ENCODE measurements at regions not wholly inside any gene's neighbourhood (a gene's known extent, or its start where the extent isn't known, plus 50 kb on each side); places are given as distances from the start of the nearest gene placed in this dataset.

DNA sequence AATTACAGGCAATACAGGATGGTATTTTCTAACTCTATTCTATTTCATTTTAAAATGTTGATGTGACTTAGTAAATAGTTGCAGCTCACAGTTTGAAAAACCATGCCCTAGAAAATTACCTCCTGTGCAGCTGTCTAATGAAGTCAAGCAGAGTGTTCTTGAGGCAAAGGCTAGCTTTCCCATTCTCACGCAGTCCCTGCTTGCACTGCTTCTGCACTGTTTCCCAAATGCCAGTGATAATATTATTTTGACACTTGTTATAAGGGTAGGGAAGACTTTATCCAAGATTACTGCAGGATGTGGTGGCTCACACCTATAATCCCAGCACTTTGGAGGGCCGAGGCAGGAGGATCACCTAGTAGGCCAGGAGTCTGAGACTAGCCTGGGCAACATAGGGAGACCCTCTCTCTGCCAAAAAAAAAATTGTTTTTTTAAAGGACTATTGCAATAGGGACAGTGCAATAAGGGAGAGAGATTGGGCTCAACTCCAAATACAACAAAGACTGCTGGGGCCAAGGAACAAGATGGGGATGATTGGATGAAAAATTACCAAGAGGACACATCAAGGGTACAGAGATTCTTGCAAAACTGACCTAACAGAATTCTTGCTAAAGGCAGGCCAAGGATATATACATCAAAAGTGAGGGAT lies 196.1 kb downstream of the LY86 start:
- DNase-seq: no peak

DNA sequence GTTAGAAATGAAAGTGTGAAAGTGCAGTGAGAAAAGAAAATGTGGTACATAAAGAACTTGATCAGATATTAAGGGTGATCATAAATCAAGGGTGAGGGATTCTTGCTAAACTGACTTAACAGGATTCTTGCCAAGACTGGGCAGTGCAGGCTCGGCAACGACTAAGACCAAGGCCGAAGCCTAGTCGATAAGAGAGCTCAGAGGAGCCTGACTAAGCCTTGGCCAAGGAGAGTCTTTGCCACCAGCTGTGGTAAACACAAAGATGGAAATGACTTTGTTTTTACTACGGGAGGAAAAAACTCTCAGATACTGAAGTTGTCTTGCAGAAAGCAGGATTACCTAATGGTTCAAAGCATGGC lies 196.6 kb downstream of the LY86 start:
- DNase-seq: no peak

DNA sequence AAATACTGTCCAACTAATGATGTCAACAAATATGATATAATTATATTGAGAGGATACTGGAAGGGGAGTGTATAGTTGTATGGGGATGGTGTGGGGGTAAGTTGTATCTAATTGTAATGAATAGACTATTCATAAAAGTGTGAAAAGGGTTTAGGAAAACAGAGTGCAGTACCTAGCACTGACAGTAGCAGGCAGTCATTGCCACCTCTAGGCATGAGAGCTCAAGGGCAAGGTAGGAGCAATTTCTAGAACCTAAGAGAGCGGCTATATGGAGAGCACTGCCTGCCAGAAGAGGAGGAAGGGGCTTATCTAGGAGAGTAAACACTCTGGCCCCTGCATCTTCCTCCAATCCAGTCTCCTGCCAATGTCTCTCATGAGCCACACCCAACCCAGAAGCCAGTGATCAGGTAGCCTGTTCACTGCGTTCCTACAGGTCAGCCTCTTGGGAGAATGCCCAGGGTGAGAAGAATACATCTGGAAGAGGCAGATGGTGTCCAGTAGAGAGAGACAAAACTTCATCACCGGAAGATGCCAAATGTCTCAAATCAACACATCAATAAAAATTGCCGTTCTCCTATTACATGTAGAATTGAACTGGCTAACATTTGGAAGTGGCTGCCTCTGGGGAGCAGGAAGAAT lies 200.0 kb downstream of the LY86 start:
- DNase-seq: peak; percentile 45

DNA sequence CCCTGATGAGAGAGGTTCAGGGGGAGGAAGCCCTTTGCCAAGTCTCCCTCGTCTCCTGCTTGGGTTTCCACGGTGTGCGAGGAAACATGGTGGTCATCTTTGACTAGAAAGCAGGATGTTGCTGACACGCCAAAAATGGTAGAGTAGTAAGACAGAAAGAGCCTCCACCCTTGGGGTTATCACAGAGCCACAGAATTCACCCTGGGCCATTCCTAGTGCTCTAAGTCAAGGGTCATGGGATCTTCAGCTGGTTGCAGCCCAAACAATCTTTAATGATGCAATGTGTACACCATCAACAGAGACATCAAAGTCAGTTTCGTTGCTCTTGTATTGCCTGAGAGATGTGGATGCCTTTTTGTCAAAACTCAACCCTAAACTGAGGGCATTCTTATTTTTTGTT lies 201.9 kb downstream of the LY86 start:
- DNase-seq: no peak

DNA sequence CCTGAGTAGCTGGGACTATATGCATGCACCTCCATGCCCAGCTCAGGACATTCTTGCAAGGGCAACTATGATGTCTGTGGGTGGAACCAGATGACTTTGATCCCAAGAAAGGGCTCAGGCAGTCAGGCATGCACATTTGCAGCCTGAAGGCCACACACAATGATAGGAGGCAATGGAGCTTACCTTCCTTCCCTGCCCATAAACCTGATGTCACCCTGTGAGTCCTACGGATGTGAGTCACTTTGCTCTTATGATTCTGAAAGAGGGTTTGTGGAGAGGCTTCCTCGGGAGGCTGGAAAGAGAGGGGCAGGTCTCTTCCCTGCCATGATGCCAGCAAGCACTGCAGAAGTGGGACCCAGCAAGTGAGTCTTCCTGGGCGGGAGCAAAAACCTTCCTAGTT lies 202.4 kb downstream of the LY86 start:
- DNase-seq: no peak

DNA sequence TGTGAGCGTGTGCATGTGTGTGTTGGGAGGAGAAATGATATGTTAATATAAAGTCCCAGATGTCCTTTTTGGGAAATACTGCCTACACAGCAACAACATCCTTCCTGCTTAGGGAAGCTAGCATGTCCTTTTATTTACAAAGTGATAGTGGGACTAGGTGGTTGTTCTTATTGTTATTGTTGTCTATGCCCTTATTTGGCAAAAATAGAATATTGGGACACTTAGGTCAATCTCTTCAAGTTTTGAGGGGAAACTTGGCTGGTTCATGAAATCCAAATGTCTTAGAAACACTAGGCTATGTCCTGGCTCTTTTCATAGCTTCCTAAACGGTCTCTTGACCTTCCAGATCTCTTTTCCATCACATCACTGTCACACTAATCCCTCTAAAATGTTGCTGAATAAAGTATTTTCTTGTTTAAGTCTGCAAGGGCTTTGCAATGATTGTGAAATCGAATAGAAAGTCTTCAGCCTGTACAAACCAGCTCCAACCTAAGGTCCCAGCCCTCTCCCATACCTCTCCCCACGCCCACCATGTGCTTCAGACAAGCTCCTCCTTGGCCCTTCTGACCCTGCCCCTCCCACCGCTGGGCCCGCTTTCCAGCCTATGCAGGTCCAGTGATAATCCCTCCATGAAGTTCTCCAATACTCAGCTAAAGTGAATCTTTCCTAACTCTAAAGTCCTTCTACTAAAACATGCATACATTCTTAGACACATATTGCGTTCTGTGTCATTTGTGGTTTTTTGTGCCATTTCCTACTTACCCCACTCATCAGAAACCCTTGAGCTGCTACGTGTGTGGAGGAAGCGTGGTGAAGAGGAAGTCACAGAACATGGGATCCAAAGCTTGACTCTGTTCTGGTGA lies 205.1 kb downstream of the LY86 start:
- no peak for DNase-seq

DNA sequence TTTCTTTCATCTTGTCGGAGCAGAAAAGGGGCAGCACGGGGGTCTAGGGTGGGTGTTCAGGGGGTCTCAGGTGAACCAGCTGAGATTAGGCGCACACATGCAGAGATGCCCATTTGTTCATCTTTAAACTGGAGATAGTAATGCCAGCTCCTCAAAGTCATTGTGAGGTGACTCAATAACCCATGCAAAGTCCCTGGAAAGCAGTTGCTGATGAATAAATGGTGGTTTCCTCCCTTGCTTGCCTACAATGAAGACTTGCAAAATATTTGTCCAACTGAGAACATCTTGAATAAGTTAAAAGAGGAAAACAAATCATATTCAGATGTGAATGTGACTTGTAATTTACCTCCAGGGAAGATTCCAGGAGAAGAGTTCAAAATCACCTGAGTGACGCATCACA lies 206.9 kb downstream of the LY86 start:
- no peak for DNase-seq

DNA sequence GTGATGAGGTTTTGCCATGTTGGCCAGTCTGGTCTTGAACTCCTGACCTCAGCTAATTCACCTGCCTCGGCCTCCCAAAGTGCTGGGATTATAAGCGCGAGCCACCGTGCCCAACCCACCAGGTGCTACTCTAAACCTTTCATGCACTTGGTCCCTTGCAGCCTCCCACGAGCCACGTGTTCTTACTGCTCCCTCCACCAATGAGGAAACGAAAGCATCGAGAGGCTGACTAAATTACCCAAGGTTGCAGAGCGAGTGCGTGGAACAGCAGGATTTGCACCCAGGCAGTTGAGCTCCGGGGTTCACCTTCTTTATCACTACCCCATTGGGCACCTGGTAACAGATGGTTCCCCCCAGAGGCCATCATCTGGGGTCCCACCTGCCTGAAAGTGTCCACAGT lies 208.3 kb downstream of the LY86 start:
- DNase-seq: no peak

DNA sequence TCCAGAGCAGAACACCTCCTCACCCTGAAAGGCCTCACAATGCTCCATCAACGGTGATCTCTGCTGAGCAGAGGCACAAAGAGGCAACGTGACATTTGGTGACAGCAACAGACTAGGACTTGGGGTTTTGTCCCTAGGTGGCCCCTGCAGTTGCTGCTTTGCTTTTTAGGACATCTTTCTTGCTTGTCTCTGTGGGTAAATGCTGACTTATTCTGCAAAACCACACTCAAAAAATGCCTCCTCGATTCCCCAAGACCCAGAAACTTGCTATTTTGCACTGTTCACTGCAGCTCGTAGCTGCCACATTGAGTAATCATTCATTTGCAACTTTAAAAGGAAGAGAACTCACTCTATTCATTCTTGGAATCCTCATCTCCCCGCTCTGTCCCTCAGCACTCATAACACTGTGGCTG lies 209.9 kb downstream of the LY86 start:
- no peak for DNase-seq

DNA sequence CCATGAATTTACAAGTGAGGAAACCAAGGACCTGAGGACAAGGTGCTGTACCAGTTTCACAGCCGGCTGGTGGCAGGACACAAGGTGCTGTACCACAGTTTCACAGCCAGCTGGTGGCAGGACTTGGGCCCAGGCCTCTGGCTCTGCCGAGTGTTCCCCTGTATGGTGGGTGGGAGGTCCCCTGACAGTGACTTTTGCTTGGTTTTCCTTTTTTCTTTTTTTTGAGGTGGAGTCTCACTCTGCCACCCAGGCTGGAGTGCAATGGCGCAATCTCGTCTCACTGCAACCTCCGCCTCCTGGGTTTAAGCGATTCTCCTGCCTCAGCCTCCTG lies 212.4 kb downstream of the LY86 start:
- DNase-seq: no peak

DNA sequence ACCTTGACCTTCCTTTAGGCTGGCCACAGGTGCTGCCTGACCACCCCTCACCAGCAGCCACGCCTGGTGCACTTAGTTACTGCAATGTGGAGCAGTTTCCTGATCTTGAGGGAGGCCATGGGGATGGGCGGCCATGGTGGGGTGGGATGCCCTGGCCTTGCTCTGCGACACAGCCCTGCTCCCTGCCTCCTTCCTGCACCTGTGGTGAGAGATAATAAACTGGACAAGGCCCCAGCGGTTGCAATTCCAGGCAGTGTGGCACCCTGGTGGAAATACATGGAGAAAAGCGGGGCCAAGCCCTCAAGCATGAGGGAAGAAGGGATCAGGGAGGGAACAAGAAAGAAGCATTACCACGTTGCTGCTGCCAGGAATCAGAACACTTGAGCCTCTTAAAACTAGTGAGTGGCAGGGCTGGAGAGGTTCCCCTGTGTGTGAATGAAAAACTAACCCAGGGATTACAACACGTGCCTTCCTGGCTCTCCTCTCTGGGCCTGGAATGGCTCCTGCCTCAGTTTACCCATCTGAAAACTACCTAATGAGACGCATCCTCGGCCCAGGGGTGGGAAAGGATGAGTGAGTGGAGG lies 213.2 kb downstream of the LY86 start:
- no peak for DNase-seq

DNA sequence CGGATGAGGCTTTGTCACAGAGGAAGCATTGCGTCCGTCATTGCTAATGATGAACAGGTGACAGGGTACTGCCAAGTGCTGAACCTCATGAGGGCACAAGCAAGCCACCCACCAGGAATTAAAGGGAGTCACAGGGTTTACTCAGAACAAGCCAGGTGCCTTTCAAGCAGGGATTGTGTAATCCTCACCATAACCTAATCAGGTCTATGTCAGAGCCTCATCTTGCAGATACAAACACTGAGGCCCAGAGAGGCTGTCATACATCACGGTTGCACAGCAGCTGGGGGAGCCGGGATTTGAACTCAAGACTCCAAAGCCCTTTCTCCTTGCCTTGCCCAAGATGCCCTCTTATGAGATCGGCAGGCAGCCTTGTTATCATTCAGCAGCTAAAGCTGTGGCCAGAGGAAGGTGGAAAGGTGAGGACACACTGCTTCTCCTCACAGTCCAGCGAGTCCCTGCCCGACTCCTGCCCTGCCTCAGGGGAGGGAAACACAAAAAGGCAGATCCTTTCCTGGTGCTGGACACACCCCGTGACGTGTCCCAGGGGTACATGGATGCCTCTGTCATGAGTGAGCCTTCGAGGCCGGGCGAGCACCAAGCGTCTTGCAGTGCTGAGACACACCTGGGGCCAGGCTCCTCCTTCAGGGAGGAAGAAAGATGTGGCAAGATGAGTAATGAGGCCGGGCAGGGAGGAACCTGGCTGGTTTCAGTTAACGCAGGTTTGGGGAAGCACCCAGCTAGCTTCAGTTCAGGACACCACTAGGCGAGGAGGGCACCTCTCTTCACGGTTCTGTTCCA lies 214.9 kb downstream of the LY86 start:
- DNase-seq: no peak

DNA sequence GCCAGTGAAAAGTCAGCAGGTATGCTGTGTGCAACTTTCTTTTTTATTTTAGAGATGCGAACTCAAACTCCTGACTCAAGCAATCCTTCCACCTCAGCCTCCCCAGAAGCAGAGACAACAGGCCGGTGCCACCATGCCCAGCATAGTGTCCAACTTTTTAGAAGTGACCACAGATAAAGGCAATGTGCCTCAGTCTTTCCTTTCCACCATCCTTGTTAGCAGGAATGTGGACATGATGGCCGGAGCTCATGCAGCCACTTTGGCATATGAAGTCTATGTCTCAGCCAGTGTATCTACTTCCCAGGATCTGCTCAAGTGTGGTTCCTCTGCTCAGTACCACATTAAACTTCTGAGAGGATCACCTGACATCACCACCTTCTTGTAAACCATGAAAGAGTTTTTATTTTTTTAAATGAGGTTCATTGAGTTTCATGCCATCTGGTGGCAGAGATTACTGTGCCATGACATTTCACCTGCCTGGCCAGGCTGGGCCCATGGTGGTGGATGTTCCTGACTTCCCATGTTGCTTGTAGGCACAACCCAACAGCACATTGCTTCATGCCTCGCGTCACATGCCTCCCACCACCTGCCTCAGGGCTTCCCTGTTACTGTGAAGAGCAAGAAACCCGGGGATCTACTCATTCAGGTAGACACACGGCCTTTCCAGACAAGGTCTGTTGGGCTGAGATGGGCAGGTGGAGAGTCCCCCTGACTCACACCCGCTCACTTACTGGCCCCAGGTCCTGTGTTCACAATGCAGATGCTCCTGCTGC lies 216.5 kb downstream of the LY86 start:
- no peak for DNase-seq

DNA sequence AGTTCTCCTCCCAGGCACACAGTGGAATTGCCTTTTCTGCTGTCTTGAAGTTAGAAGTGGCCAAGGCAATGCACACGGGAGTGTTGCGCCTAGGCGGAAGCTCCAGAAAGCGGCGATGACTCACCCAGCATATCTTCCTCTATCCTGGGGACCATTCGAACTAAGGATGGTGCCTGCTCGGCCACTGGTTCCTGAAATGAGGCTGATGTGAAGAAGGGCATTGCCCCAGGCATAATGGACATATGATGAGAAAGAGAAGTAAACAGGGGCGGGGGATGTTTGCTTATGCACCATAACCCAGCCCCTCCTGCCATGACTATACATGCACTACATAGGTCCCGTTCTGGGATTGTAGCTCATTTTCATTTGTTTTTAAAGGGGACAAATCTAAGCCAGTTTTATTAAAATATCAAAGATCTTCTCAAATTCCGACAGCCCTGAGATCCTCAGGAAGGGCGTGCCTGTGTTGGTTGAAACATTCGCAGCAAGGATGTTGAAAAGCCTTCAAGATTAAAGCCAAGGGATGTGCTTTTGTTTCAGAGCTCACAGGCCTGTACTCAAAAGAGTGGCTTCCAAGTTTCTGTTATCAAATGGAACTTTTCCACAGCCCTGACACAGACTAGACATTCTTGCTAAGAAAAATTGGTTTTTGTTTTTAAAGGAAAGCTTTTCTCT lies 218.5 kb downstream of the LY86 start:
- peak; percentile 10 for DNase-seq

DNA sequence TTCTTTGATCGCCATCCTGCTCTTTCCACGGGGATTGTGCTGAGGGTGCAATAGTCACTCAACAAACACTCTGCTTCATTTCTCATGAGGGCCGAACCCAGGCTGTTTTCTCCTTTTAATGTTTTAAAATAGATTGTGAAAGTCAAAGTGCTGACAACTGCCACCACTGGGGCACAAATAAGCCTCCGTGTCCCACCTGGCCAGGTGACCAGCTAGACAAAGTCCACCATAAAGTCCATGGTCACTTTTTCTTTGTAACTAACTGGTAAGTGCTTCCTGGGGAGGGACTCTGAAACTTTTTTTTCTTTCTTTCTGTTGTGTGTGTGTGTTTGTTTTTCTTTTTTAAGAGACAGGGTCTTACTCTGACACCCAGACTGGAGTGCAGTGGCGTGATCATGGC lies 219.8 kb downstream of the LY86 start:
- DNase-seq: no peak

DNA sequence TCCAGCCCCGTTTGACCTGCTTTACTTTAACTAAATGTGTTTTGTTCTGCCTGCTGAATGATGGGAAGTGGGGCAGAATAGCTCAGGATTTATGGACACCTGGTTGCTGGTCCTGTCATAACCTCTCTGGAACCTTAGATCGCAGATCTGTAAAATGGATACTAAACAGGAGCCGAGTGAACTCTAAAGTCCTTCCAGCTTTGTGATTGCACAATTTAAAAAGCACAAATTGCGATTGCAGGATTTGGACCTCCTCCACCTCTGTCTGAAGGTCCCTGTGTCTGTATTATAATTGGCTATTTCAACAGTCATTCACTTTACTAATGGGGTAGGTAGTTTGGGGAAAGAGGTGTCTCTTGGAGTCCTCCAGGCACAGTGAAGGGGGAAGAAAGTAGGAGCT lies 220.4 kb downstream of the LY86 start:
- DNase-seq: no peak

DNA sequence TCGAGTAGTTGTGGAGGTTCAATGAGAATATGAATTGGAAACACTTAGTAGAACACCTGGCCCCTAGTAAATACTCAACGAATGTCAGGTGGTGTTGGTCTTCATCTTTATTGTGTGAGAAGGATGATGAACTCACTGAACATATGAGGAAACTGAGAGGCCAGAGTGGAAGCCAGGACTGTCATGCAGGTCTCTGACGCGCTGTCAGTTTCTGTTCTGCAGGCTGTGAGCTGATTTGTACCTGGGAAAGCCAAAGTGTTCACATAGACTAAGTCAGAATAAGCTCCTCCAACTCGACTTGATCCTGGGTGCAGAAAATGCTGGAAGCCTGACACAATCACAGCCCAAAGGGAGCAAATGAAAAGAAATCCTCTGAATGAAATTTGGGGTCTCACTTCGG lies 222.2 kb downstream of the LY86 start:
- DNase-seq: no peak

DNA sequence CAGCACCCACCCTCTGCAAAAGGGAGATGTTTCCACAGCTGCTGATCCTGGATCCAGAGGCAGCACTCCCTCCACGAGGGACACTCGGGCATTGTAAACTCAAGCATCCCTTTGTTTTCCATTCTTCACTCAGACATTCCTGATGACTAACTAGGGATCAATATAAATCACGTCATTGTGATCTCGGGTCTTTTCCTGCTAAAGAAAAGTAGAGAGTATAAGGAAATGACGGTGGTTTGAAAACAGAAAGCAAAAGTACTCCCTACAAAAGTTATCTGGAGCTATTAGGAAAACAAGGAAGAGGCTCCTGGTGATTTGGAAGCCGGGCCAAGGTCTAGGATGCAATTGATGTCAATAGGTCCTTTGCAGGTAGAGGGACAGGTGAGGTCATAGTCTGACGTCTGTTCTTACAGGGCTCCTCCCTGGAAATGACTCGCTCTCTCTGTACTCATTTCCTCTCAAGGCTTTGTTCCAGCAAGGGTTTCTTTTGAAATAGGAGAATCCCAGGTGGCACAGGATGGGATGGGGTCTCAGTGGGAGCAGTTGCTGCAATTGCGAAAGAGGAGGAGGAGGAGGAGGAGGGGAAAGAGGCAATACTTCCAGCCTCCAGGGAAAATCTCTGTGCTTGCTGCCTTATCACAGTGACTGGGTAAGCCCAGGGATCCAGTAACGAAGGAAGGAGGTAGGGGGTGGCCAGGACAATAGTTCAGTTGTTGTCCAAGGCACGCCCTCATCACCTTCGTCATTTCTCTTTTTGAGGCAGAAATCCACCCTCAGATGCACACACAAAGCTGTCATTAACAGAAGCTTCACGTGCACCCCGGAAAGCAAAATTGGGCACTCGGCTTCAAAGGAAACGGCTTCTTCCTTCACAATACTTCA lies 222.8 kb downstream of the LY86 start:
- DNase-seq: peak; percentile 97

DNA sequence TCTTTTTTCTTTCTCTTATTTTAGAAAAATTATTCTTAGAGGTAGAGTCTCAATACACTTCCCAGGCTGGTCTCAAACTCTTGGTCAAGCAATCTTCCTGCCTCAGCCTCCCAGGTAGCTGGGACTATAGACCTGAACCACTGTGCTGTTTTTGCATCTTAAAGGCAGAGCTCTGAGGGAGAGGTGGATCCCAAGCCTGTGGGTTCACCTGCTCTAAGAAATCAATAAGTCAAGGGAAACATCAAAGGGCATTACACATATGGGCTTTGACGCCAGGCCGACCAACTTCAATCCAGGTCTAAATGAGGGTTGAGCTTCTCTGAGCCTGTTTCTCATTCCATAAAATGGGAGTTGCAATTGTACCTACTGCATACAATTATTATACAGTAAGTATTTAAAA lies 223.9 kb downstream of the LY86 start:
- peak; percentile 33 for DNase-seq

DNA sequence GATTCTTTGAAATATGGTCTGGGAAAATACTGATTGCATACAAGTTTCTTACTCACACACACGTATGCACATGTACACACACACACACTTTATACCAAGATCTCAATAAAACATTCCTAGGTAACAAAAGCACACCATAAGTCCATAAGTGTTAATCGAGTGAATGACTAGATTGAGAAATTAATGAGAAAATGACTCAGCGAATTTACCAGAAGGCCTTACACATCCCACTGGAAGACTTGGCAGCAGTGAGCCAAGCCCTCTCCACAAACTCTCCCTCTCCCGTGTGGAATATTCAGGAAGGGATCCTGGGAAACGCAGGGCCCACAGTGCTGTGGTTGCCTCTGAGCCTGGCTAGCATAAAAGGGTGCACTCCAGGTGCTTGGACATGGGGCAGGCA lies 227.2 kb downstream of the LY86 start:
- no peak for DNase-seq

DNA sequence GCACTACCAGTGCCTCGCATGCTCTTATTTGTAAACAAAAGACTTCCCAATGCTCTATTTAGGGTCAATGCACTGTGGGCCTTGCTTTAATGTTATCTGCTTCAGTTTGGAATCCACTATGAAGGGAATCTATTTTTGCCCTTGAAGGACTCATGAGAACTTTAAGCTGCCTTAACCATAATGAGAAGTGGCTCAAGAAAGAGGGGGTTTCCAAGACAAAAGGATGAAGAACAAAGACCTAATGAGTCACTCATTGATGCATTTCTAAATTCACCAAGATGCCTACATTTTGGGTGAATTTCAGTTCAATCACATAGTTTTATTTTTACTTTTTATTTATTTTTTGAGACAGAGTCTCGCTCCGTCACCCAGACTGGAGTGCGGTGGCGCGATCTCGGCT lies 228.2 kb downstream of the LY86 start:
- DNase-seq: no peak

Measured in NCI-H146 (cell line).